Neural progenitor cell (in vitro differentiated cells): ENCODE measurements at regions not wholly inside any gene's neighbourhood (a gene's known extent, or its start where the extent isn't known, plus 50 kb on each side); places are given as distances from the start of the nearest gene placed in this dataset.

Experiments
- DNase-seq: peaks from one replicate; pipeline ENCODE4 v3.0.0-alpha.2; 2016; ENCODE audit warnings: low spot score
- H2AFZ ChIP-seq: fragments of 200-600 bp; sonication (generic); replicated peaks from 2 replicates; pipeline ENCODE4 v1.6.1; 2016; ENCODE audit warnings: antibody characterized with exemption
- H3F3A ChIP-seq: fragments of 200-600 bp; sonication (generic); 2 replicates; pipeline ENCODE4 v1.6.1; 2016; ENCODE audit warnings: antibody characterized with exemption, low read depth
- H3K27ac ChIP-seq: fragments of 200-600 bp; sonication (generic); 2 replicates; pipeline ENCODE4 v1.5.1; 2016; ENCODE audit warnings: mild to moderate bottlenecking
- H3K27me3 ChIP-seq: fragments of 200-600 bp; sonication (generic); 2 replicates; pipeline ENCODE4 v1.6.1; 2016; ENCODE audit warnings: mild to moderate bottlenecking, moderate library complexity
- H3K36me3 ChIP-seq: fragments of 200-600 bp; sonication (generic); 2 replicates; pipeline ENCODE4 v1.5.1; 2016
- H3K4me1 ChIP-seq: fragments of 200-600 bp; sonication (generic); 2 replicates; pipeline ENCODE4 v1.6.1; 2016; ENCODE audit warnings: mixed run types
- H3K4me2 ChIP-seq: fragments of 200-600 bp; sonication (generic); 2 replicates; pipeline ENCODE4 v1.6.1; 2016
- H3K4me3 ChIP-seq: fragments of 200-600 bp; sonication (generic); 2 replicates; pipeline ENCODE4 v1.5.1; 2016
- H3K79me2 ChIP-seq: fragments of 200-600 bp; sonication (generic); 2 replicates; pipeline ENCODE4 v1.6.1; 2016; ENCODE audit warnings: low read depth
- H3K9ac ChIP-seq: fragments of 200-600 bp; sonication (generic); 2 replicates; pipeline ENCODE4 v1.6.1; 2016
- H3K9me3 ChIP-seq: fragments of 200-600 bp; sonication (generic); 2 replicates; pipeline ENCODE4 v1.5.1; 2016; ENCODE audit warnings: low read depth
- H4K20me1 ChIP-seq: fragments of 200-600 bp; sonication (generic); 2 replicates; pipeline ENCODE4 v1.6.1; 2016; ENCODE audit warnings: low read depth
- H3K27ac Mint-ChIP-seq: 3 replicates; pipeline ENCODE4 v1.8.0; 2021; ENCODE audit warnings: mixed read lengths
- H3K27me3 Mint-ChIP-seq: 2 replicates; pipeline ENCODE4 v1.8.0; 2022; ENCODE audit warnings: low read depth, mild to moderate bottlenecking, inconsistent platforms, moderate library complexity, mixed read lengths; ENCODE audit not compliant: insufficient read depth
- H3K36me3 Mint-ChIP-seq: 3 replicates; pipeline ENCODE4 v1.8.0; 2021; ENCODE audit warnings: mixed read lengths
- H3K4me1 Mint-ChIP-seq: 3 replicates; pipeline ENCODE4 v1.8.0; 2021; ENCODE audit warnings: mixed read lengths
- H3K4me3 Mint-ChIP-seq: 3 replicates; pipeline ENCODE4 v1.8.0; 2021; ENCODE audit warnings: mild to moderate bottlenecking, moderate library complexity, mixed read lengths
- H3K9me3 Mint-ChIP-seq: 3 replicates; pipeline ENCODE4 v1.8.0; 2020; ENCODE audit warnings: mixed read lengths
- EZH2 ChIP-seq: fragments of 200-600 bp; sonication (generic); IDR thresholded peaks from 2 replicates; pipeline ENCODE4 v1.6.1; 2017; ENCODE audit warnings: antibody characterized with exemption, mild to moderate bottlenecking, moderate library complexity
- EZH2phosphoT487 ChIP-seq: fragments of 200-600 bp; sonication (generic); IDR thresholded peaks from 2 replicates; pipeline ENCODE4 v1.6.1; 2017; ENCODE audit warnings: antibody characterized with exemption
- TF ChIP-seq, protein P1 (sequence below): fragments of 200-600 bp; sonication (generic); IDR thresholded peaks from 2 replicates; pipeline ENCODE4 v1.5.1; 2017; ENCODE audit warnings: antibody characterized with exemption, mild to moderate bottlenecking

DNA sequence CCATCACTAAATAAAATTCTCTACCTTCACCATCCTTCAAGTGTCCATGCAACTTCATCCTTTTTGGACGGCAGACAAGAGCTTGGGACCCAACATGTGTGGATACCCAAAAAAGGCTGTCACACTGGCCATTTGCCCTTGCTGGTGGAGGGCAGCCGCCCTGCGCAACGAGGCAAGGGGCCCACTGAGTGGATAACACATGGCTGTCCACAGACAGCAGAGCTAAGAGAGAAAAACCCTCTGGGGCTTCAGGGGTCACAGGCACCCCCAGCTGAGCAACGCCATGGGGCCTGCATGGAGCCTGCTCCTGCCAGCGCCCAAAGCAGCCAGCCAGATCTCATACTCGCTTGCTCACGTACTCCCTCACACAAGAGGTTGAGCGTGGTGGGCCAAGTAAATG lies 205.9 kb upstream of the NREP start:
- no peak for DNase-seq
- no peak overlapping the region for H3K4me3 ChIP-seq
- Mint-ChIP-seq H3K9me3 (no peaks in the 10 kb centered on the region), H3K4me3 (no peak overlapping the region), H3K36me3 (no peaks in the 10 kb centered on the region), H3K27me3 (no peaks in the 10 kb centered on the region), H3K4me1 (no peaks in the 10 kb centered on the region), H3K27ac (no peak overlapping the region)
- no peaks in the 10 kb centered on the region for H3K4me1 ChIP-seq
- H3K9ac ChIP-seq: no peak overlapping the region
- H3K9me3 ChIP-seq: no peaks in the 10 kb centered on the region
- H3K4me2 ChIP-seq: no peak overlapping the region
- H3F3A ChIP-seq: no peaks in the 10 kb centered on the region
- H2AFZ ChIP-seq: no peak overlapping the region
- no peaks in the 10 kb centered on the region for H3K79me2 ChIP-seq
- H3K36me3 ChIP-seq: no peaks in the 10 kb centered on the region
- TF ChIP-seq EZH2 (no peak), EZH2phosphoT487 (no peak)
- TF ChIP-seq, protein P1, sequence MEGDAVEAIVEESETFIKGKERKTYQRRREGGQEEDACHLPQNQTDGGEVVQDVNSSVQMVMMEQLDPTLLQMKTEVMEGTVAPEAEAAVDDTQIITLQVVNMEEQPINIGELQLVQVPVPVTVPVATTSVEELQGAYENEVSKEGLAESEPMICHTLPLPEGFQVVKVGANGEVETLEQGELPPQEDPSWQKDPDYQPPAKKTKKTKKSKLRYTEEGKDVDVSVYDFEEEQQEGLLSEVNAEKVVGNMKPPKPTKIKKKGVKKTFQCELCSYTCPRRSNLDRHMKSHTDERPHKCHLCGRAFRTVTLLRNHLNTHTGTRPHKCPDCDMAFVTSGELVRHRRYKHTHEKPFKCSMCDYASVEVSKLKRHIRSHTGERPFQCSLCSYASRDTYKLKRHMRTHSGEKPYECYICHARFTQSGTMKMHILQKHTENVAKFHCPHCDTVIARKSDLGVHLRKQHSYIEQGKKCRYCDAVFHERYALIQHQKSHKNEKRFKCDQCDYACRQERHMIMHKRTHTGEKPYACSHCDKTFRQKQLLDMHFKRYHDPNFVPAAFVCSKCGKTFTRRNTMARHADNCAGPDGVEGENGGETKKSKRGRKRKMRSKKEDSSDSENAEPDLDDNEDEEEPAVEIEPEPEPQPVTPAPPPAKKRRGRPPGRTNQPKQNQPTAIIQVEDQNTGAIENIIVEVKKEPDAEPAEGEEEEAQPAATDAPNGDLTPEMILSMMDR: no peak
- H3K27ac ChIP-seq: no peak overlapping the region
- no peaks in the 10 kb centered on the region for H3K27me3 ChIP-seq
- H4K20me1 ChIP-seq: no peaks in the 10 kb centered on the region

DNA sequence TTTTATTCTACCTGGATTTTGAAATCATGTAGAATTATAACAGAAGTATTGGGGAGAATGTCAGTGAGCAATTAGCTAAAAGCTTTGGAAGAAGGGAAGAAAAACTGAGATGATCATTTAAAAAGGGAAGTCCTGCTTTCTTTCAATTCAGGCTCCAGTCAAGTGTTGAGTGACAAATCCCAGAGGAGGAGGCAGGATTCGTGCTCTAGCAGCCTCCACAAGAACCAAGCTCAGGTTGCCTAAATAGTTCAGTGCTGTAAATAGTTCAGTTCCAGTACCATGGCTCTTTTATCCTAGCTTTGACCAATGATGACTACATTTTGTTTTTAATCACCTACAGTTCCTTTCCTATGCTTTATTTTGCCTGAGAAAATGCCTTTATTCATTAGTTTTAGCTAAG lies 204.9 kb upstream of the NREP start:
- DNase-seq: no peak
- Mint-ChIP-seq H3K36me3 (no peaks in the 10 kb centered on the region), H3K4me1 (no peaks in the 10 kb centered on the region), H3K27me3 (no peaks in the 10 kb centered on the region), H3K4me3 (no peak overlapping the region), H3K27ac (no peak overlapping the region), H3K9me3 (no peaks in the 10 kb centered on the region)
- no peak for TF ChIP-seq EZH2phosphoT487
- TF ChIP-seq, protein P1: no peak
- no peak for TF ChIP-seq EZH2
- Histone ChIP-seq H3K79me2 (no peaks in the 10 kb centered on the region), H3K27me3 (no peaks in the 10 kb centered on the region), H4K20me1 (no peaks in the 10 kb centered on the region), H3K9me3 (no peaks in the 10 kb centered on the region), H3K4me1 (no peaks in the 10 kb centered on the region), H3K36me3 (no peaks in the 10 kb centered on the region), H3K4me3 (no peak overlapping the region), H3K4me2 (no peak overlapping the region), H3F3A (no peaks in the 10 kb centered on the region), H2AFZ (no peak overlapping the region), H3K9ac (no peak overlapping the region), H3K27ac (no peak overlapping the region)

DNA sequence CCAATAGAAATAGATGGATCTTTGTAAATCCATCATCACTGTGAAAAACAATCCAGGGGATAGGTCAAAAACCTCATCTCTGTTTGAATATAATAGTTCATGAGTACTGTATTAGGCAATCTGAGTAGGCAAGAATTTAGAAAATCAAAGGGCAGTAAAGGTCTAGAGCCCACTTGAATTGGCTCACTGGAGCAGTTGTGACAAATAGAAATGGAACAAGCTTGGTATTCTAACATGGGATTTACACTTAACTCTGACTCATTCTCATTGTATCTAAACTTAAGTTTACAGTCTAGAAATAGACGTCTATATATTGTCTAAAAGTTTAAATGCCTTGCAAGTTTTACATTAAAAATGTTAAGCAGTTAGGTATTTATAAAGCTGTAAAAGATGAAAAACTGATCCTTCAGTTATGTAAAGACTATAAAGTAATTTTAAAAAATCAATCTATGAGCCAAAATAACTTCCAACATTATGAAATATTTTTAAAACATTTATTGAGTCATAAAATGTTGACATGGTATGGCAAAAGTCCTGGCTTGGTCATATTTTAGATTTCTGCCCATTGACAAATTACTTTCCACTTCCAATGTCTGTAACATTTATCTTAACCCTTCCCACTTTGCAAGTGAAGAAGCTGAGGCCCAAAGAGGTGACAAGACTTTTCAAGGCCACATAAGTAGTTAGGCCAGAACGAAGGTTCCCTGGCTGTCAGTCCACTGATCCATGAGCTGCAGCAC lies 203.7 kb upstream of the NREP start:
- no peaks in the 10 kb centered on the region for H3K27me3 Mint-ChIP-seq
- Histone ChIP-seq H3K9me3 (no peaks in the 10 kb centered on the region), H3K27ac (no peak overlapping the region), H3K36me3 (no peaks in the 10 kb centered on the region), H4K20me1 (no peaks in the 10 kb centered on the region), H3K4me1 (no peaks in the 10 kb centered on the region), H3F3A (no peaks in the 10 kb centered on the region), H3K4me3 (no peak overlapping the region), H3K9ac (no peak overlapping the region), H3K4me2 (no peak overlapping the region), H3K79me2 (no peaks in the 10 kb centered on the region), H2AFZ (no peak overlapping the region), H3K27me3 (no peaks in the 10 kb centered on the region)
- H3K9me3 Mint-ChIP-seq: no peaks in the 10 kb centered on the region
- H3K4me1 Mint-ChIP-seq: no peaks in the 10 kb centered on the region
- H3K27ac Mint-ChIP-seq: no peak overlapping the region
- H3K4me3 Mint-ChIP-seq: no peak overlapping the region
- no peak for DNase-seq
- H3K36me3 Mint-ChIP-seq: no peaks in the 10 kb centered on the region
- TF ChIP-seq, protein P1: no peak
- TF ChIP-seq EZH2phosphoT487: no peak
- no peak for TF ChIP-seq EZH2
